ENCODE measurements at regions not wholly inside any gene's neighbourhood (a gene's known extent, or its start where the extent isn't known, plus 50 kb on each side); places are given as distances from the start of the nearest gene placed in this dataset.
A peak's percentile ranks its signal among the peaks of the same experiment; 100 is the strongest.

DNA sequence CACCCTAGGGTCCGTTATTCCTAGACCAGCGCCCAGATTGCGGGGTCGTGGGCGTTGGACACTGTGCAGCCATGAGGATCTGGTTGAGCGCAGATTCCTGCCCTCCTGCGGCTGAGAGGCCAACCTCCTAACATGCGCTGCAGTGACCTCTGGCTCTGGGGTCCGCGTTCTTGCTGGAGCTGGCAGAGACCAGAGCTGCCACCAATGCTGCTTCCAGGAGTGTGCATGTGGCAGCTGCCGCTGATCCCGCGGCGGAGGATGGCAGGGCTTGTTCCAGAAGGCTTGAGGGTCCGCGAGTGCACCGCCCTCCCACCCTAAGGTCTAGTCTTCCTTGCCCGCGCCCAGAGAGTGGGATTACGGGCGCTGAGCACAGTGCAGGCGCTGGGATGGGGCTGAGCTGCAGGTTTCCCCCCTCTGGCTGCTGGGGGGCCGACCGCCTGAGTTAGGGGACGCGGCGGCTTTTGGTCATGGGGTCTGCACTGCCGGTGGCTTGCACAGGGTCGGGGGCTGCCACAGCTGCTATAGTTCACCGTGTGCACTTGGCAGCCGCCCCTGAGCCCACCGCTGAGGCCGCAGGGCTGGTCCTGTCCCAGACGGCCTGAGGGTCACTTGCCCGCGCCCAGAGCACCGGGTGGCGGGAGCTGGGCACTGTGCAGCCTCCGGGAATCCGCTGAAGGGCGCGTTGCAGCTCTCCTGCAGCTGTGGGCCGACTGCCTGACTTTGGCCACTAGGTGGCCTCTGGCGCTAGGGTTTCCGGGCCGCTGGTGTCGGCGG, 145.9 kb downstream of the CCDC74A start (continued):
- TF ChIP-seq EZH2 (IDR thresholded peaks at IDR 0.05; ENCODE audit: low read depth, low read length, severe bottlenecking): peak; percentile 38
- TF ChIP-seq TAF1 (IDR thresholded peaks at IDR 0.05; ENCODE audit: low read depth, low read length): no peak
- peak; percentile 68 for TF ChIP-seq KDM4A (IDR thresholded peaks at IDR 0.05; ENCODE audit: low read depth, low read length, severe bottlenecking)
- no peak for TF ChIP-seq SAP30 (IDR thresholded peaks at IDR 0.05; ENCODE audit: insufficient read depth, insufficient replicate concordance, low read length)
- TF ChIP-seq MAFK (IDR thresholded peaks at IDR 0.05; ENCODE audit: low read depth, low read length): no peak
- 0 out of 2 replicates have a peak, but pooled peaks have one; percentile 14 for TF ChIP-seq SRF (IDR thresholded peaks at IDR 0.05; ENCODE audit: low read depth, low read length)
- TF ChIP-seq, protein P1, sequence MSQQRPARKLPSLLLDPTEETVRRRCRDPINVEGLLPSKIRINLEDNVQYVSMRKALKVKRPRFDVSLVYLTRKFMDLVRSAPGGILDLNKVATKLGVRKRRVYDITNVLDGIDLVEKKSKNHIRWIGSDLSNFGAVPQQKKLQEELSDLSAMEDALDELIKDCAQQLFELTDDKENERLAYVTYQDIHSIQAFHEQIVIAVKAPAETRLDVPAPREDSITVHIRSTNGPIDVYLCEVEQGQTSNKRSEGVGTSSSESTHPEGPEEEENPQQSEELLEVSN (IDR thresholded peaks at IDR 0.05): no peak
- TF ChIP-seq SUZ12 (IDR thresholded peaks at IDR 0.05; ENCODE audit: low read length): no peak
- no peak for TF ChIP-seq POLR2A (IDR thresholded peaks at IDR 0.05; ENCODE audit: control extremely low read depth in 1 of 2, low read depth in 2 of 2, low read length in 2 of 2)
- no peak for TF ChIP-seq JUN (IDR thresholded peaks at IDR 0.05; ENCODE audit: low read depth, low read length)
- TF ChIP-seq PHF8 (conservative IDR thresholded peaks at IDR 0.05; ENCODE audit: low read depth, low read length): no peak
- no peak for TF ChIP-seq RFX5 (IDR thresholded peaks at IDR 0.05; ENCODE audit: borderline replicate concordance, low read depth, low read length)
- peak; percentile 48 for TF ChIP-seq CTBP2 (IDR thresholded peaks at IDR 0.05; ENCODE audit: borderline replicate concordance, insufficient read depth, insufficient read length, low read length)
- peak; percentile 70 to 77 for TF ChIP-seq RAD21 (IDR thresholded peaks at IDR 0.05 in 1 of 2, conservative IDR thresholded peaks at IDR 0.05 in 1 of 2; ENCODE audit: low read depth in 2 of 2, low read length in 2 of 2)
- TF ChIP-seq RNF2 (IDR thresholded peaks at IDR 0.05; ENCODE audit: borderline replicate concordance, low read depth, low read length, missing control alignments, poor library complexity, severe bottlenecking): no peak
- no peak for TF ChIP-seq JUND (IDR thresholded peaks at IDR 0.05; ENCODE audit: low read length)
- TF ChIP-seq POU5F1 (IDR thresholded peaks at IDR 0.05; ENCODE audit: low read depth, low read length): no peak
- no peak for TF ChIP-seq CBX5 (IDR thresholded peaks at IDR 0.05; ENCODE audit: low read depth, low read length)
- no peak for TF ChIP-seq HDAC6 (IDR thresholded peaks at IDR 0.05; ENCODE audit: low read depth, low read length)
- TF ChIP-seq NANOG (IDR thresholded peaks at IDR 0.05; ENCODE audit: insufficient read depth, low read depth, low read length, poor library complexity, severe bottlenecking): no peak
- no peak for TF ChIP-seq TBP (IDR thresholded peaks at IDR 0.05; ENCODE audit: low read depth, low read length)
- no peak for TF ChIP-seq SP4 (IDR thresholded peaks at IDR 0.05; ENCODE audit: low read length)
- TF ChIP-seq TEAD4 (IDR thresholded peaks at IDR 0.05; ENCODE audit: low read depth, low read length): no peak
- TF ChIP-seq CHD1 (IDR thresholded peaks at IDR 0.05; ENCODE audit: low read depth, low read length): no peak
